MM.1S (cell line): ENCODE measurements at regions not wholly inside any gene's neighbourhood (a gene's known extent, or its start where the extent isn't known, plus 50 kb on each side); places are given as distances from the start of the nearest gene placed in this dataset.

Experiments
- CTCF ChIP-seq: fragments of 300-600 bp; sonication (generic); IDR thresholded peaks from 2 replicates; pipeline ENCODE4 v1.5.1; 2016; ENCODE audit warnings: antibody characterized with exemption, low read length, mixed read lengths
- EZH2 ChIP-seq: fragments of 300-600 bp; sonication (generic); optimal IDR thresholded peaks from 2 replicates; pipeline ENCODE3; 2017; ENCODE audit warnings: low read depth, mild to moderate bottlenecking, antibody characterized with exemption, low read length, mixed read lengths
- EZH2phosphoT487 ChIP-seq: fragments of 300-600 bp; sonication (generic); IDR thresholded peaks from 2 replicates; pipeline ENCODE4 v1.6.1; 2018; ENCODE audit warnings: antibody characterized with exemption, low read length

GRCh38 chr1:98502937-98503336 is 158.6 kb upstream of the SNX7 start:
- no peak for TF ChIP-seq CTCF
- no peak for TF ChIP-seq EZH2
- no peak for TF ChIP-seq EZH2phosphoT487
